Gastroesophageal sphincter (tissue), 3 donors: ENCODE measurements at regions not wholly inside any gene's neighbourhood (a gene's known extent, or its start where the extent isn't known, plus 50 kb on each side); places are given as distances from the start of the nearest gene placed in this dataset.

Experiments used
- CTCF ChIP-seq, 4 experiments: fragments of 200-600 bp in 2 of 4; fragments of 450-650 bp in 2 of 4; sonication (generic) in 1 of 4; IDR thresholded peaks; one replicate each; pipeline ENCODE4 v1.5.1; 2017 to 2019; ENCODE audit warnings: antibody characterized with exemption in 4 of 4, mild to moderate bottlenecking in 2 of 4, moderate library complexity in 2 of 4
- POLR2AphosphoS5 ChIP-seq: sonication (generic); formaldehyde crosslinking; IDR thresholded peaks from one replicate; pipeline ENCODE4 v1.6.1; 2017; ENCODE audit warnings: antibody characterized with exemption

- TF ChIP-seq CTCF (IDR thresholded peaks at IDR 0.05) (no peak), POLR2AphosphoS5 (no peak)
These were observed 87.1 kb upstream of the HS3ST2 start for GRCh38 chr16:22726868-22727267.
